ENCODE measurements at regions not wholly inside any gene's neighbourhood (a gene's known extent, or its start where the extent isn't known, plus 50 kb on each side); places are given as distances from the start of the nearest gene placed in this dataset.

DNA sequence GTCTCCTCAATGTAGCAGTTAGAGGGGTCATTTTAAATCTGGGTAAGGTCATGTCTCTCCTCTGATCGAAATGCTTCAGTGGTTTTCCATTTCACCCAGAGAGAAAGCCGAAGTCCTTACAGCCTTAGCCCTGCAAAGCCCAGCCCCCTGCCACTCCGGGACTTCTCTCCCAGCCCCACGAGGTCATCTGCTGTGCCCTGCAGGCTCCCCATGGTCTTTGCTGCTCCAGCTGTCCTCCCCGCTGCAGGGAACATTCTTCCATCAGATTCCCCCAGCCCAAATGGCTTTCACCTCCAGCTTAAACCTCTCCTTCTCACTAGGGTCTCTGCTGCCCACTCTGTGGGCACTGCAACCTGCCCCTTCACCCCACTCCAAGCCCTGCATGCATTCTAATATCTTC is 626.5 kb downstream of the NPHP4 start:
- Histone ChIP-seq H4K20me1 (ENCODE audit: insufficient read depth, low read length) (no peaks in the 10 kb centered on the region), H3K36me3 (ENCODE audit: insufficient read depth, low read length) (no peaks in the 10 kb centered on the region), H3K4me2 (ENCODE audit: insufficient read depth, low read length) (no peak overlapping the region), H3K9ac (ENCODE audit: low read depth, low read length) (no peak overlapping the region), H3K27me3 (ENCODE audit: insufficient read depth, low read length, poor library complexity) (no peaks in the 10 kb centered on the region), H2AFZ (ENCODE audit: low read depth, low read length) (no peak overlapping the region), H3K4me1 (ENCODE audit: insufficient read depth, low read length) (no peaks in the 10 kb centered on the region), H3K27ac (ENCODE audit: low read length) (no peak overlapping the region), H3K9me3 (ENCODE audit: insufficient read depth, low read length, severe bottlenecking) (no peaks in the 10 kb centered on the region), H3K79me2 (ENCODE audit: insufficient read depth, low read length) (no peaks in the 10 kb centered on the region), H3K4me3 (ENCODE audit: low read depth in 1 of 2, low read length in 2 of 2) (no peak overlapping the region)
- no peak for DNase-seq
- no peak for ATAC-seq (ENCODE audit: insufficient read depth, low read depth)
- TF ChIP-seq, protein P1, sequence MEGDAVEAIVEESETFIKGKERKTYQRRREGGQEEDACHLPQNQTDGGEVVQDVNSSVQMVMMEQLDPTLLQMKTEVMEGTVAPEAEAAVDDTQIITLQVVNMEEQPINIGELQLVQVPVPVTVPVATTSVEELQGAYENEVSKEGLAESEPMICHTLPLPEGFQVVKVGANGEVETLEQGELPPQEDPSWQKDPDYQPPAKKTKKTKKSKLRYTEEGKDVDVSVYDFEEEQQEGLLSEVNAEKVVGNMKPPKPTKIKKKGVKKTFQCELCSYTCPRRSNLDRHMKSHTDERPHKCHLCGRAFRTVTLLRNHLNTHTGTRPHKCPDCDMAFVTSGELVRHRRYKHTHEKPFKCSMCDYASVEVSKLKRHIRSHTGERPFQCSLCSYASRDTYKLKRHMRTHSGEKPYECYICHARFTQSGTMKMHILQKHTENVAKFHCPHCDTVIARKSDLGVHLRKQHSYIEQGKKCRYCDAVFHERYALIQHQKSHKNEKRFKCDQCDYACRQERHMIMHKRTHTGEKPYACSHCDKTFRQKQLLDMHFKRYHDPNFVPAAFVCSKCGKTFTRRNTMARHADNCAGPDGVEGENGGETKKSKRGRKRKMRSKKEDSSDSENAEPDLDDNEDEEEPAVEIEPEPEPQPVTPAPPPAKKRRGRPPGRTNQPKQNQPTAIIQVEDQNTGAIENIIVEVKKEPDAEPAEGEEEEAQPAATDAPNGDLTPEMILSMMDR (IDR thresholded peaks at IDR 0.05; ENCODE audit: borderline replicate concordance, extremely low read depth, low read length, poor library complexity, severe bottlenecking): no peak
- no peak for TF ChIP-seq EZH2 (IDR thresholded peaks at IDR 0.05; ENCODE audit: borderline replicate concordance, low read depth, low read length, severe bottlenecking)

DNA sequence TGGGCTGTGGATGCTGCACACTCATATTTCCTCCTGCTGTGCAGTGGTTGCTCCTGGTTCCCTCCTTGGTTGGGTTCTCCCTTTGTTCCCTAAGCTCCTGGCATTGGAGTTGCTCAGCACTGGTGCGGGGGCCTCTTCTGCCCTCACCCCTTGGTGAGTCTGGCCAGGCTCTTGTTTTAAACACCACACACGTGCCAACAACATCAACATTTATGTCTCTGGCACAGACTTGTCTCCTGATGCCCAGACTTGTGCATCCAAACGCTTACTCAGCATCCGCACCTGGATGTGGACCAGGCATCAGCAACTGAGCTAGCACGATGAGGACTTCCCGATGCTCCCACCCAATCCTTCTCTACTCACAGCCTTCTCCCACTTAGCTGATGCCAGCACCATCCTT is 627.6 kb downstream of the NPHP4 start:
- H3K4me3 ChIP-seq (ENCODE audit: low read depth in 1 of 2, low read length in 2 of 2): no peak overlapping the region
- H3K36me3 ChIP-seq (ENCODE audit: insufficient read depth, low read length): no peaks in the 10 kb centered on the region
- DNase-seq: no peak
- no peaks in the 10 kb centered on the region for H3K27me3 ChIP-seq (ENCODE audit: insufficient read depth, low read length, poor library complexity)
- no peak overlapping the region for H3K9ac ChIP-seq (ENCODE audit: low read depth, low read length)
- no peak overlapping the region for H3K27ac ChIP-seq (ENCODE audit: low read length)
- no peak for TF ChIP-seq EZH2 (IDR thresholded peaks at IDR 0.05; ENCODE audit: borderline replicate concordance, low read depth, low read length, severe bottlenecking)
- TF ChIP-seq, protein P1 (IDR thresholded peaks at IDR 0.05; ENCODE audit: borderline replicate concordance, extremely low read depth, low read length, poor library complexity, severe bottlenecking): no peak
- no peak overlapping the region for H2AFZ ChIP-seq (ENCODE audit: low read depth, low read length)
- no peak for ATAC-seq (ENCODE audit: insufficient read depth, low read depth)
- no peaks in the 10 kb centered on the region for H3K79me2 ChIP-seq (ENCODE audit: insufficient read depth, low read length)
- no peaks in the 10 kb centered on the region for H3K9me3 ChIP-seq (ENCODE audit: insufficient read depth, low read length, severe bottlenecking)
- no peaks in the 10 kb centered on the region for H3K4me1 ChIP-seq (ENCODE audit: insufficient read depth, low read length)
- H3K4me2 ChIP-seq (ENCODE audit: insufficient read depth, low read length): no peak overlapping the region
- no peaks in the 10 kb centered on the region for H4K20me1 ChIP-seq (ENCODE audit: insufficient read depth, low read length)

GRCh38 chr1:5354681-5355080 is 637.5 kb downstream of the NPHP4 start:
- no peak overlapping the region for H3K9ac ChIP-seq (ENCODE audit: low read depth, low read length)
- no peaks in the 10 kb centered on the region for H4K20me1 ChIP-seq (ENCODE audit: insufficient read depth, low read length)
- H3K27me3 ChIP-seq (ENCODE audit: insufficient read depth, low read length, poor library complexity): no peaks in the 10 kb centered on the region
- no peaks in the 10 kb centered on the region for H3K4me1 ChIP-seq (ENCODE audit: insufficient read depth, low read length)
- ATAC-seq (ENCODE audit: insufficient read depth, low read depth) (no peak), DNase-seq (no peak)
- no peak overlapping the region for H3K27ac ChIP-seq (ENCODE audit: low read length)
- H3K36me3 ChIP-seq (ENCODE audit: insufficient read depth, low read length): no peaks in the 10 kb centered on the region
- no peak for TF ChIP-seq EZH2 (IDR thresholded peaks at IDR 0.05; ENCODE audit: borderline replicate concordance, low read depth, low read length, severe bottlenecking)
- no peak overlapping the region for H3K4me3 ChIP-seq (ENCODE audit: low read depth in 1 of 2, low read length in 2 of 2)
- no peaks in the 10 kb centered on the region for H3K79me2 ChIP-seq (ENCODE audit: insufficient read depth, low read length)
- H2AFZ ChIP-seq (ENCODE audit: low read depth, low read length): no peak overlapping the region
- no peaks in the 10 kb centered on the region for H3K9me3 ChIP-seq (ENCODE audit: insufficient read depth, low read length, severe bottlenecking)
- H3K4me2 ChIP-seq (ENCODE audit: insufficient read depth, low read length): no peak overlapping the region

GRCh38 chr1:5351366-5351765 is 640.9 kb downstream of the NPHP4 start:
- TF ChIP-seq, protein P1 (IDR thresholded peaks at IDR 0.05; ENCODE audit: borderline replicate concordance, extremely low read depth, low read length, poor library complexity, severe bottlenecking): no peak
- no peak for TF ChIP-seq EZH2 (IDR thresholded peaks at IDR 0.05; ENCODE audit: borderline replicate concordance, low read depth, low read length, severe bottlenecking)
- no peak for DNase-seq
- Histone ChIP-seq H3K4me3 (ENCODE audit: low read depth in 1 of 2, low read length in 2 of 2) (no peak overlapping the region), H4K20me1 (ENCODE audit: insufficient read depth, low read length) (no peaks in the 10 kb centered on the region), H3K36me3 (ENCODE audit: insufficient read depth, low read length) (no peaks in the 10 kb centered on the region), H3K4me1 (ENCODE audit: insufficient read depth, low read length) (no peaks in the 10 kb centered on the region), H3K27ac (ENCODE audit: low read length) (no peak overlapping the region), H3K79me2 (ENCODE audit: insufficient read depth, low read length) (no peaks in the 10 kb centered on the region), H2AFZ (ENCODE audit: low read depth, low read length) (no peak overlapping the region), H3K27me3 (ENCODE audit: insufficient read depth, low read length, poor library complexity) (no peaks in the 10 kb centered on the region), H3K9me3 (ENCODE audit: insufficient read depth, low read length, severe bottlenecking) (peaks cover 2% of the 10 kb centered on the region), H3K4me2 (ENCODE audit: insufficient read depth, low read length) (no peak overlapping the region), H3K9ac (ENCODE audit: low read depth, low read length) (no peak overlapping the region)
- no peak for ATAC-seq (ENCODE audit: insufficient read depth, low read depth)
